GM21390 (cell line): ENCODE measurements at regions not wholly inside any gene's neighbourhood (a gene's known extent, or its start where the extent isn't known, plus 50 kb on each side); places are given as distances from the start of the nearest gene placed in this dataset.

Source experiments
- ATAC-seq: cut with Tn5 transposase; IDR thresholded peaks from one replicate; pipeline ENCODE4 v1.9.1; 2021; ENCODE audit not compliant: unreplicated experiment

- ATAC-seq, result no peak
Observed at GRCh38 chr18:38305961-38306360, 740.4 kb upstream of the CELF4 start.

GRCh38 chr18:38301621-38302020 is 736.0 kb upstream of the CELF4 start:
- no peak for ATAC-seq

- no peak for ATAC-seq
Observed at GRCh38 chr18:38297910-38298309, 732.3 kb upstream of the CELF4 start.

- ATAC-seq, result no peak
Observed at GRCh38 chr18:38290229-38290628, 724.6 kb upstream of the CELF4 start.

GRCh38 chr18:38284972-38285371 is 719.4 kb upstream of the CELF4 start:
- no peak for ATAC-seq

GRCh38 chr18:38263066-38263465 is 697.5 kb upstream of the CELF4 start:
- ATAC-seq, result no peak

GRCh38 chr18:38262661-38263060 is 697.1 kb upstream of the CELF4 start:
- ATAC-seq, result no peak

GRCh38 chr18:38257661-38258060 is 692.1 kb upstream of the CELF4 start:
- no peak for ATAC-seq

- ATAC-seq, result no peak
Observed at GRCh38 chr18:38256366-38256765, 690.8 kb upstream of the CELF4 start.

- no peak for ATAC-seq
Observed at GRCh38 chr18:38250971-38251370, 685.4 kb upstream of the CELF4 start.

- no peak for ATAC-seq
Observed at GRCh38 chr18:38244480-38244879, 678.9 kb upstream of the CELF4 start.

GRCh38 chr18:38243291-38243690 is 677.7 kb upstream of the CELF4 start:
- ATAC-seq, result no peak

GRCh38 chr18:38241736-38242135 is 676.1 kb upstream of the CELF4 start:
- no peak for ATAC-seq

- ATAC-seq, result no peak
Observed at GRCh38 chr18:38241216-38241615, 675.6 kb upstream of the CELF4 start.

GRCh38 chr18:38239606-38240005 is 674.0 kb upstream of the CELF4 start:
- no peak for ATAC-seq

GRCh38 chr18:38237796-38238195 is 672.2 kb upstream of the CELF4 start:
- ATAC-seq, result no peak

GRCh38 chr18:38221476-38222100 is 656.0 kb upstream of the CELF4 start:
- no peak for ATAC-seq

- ATAC-seq, result no peak
Observed at GRCh38 chr18:38198956-38199355, 633.4 kb upstream of the CELF4 start.

- no peak for ATAC-seq
Observed at GRCh38 chr18:38198526-38198925, 632.9 kb upstream of the CELF4 start.

- ATAC-seq, result no peak
Observed at GRCh38 chr18:38186491-38186890, 620.9 kb upstream of the CELF4 start.

GRCh38 chr18:38174594-38174993 is 609.0 kb upstream of the CELF4 start:
- ATAC-seq, result no peak

GRCh38 chr18:38174173-38174572 is 608.6 kb upstream of the CELF4 start:
- ATAC-seq, result no peak

GRCh38 chr18:38170845-38171244 is 605.2 kb upstream of the CELF4 start:
- no peak for ATAC-seq
